ENCODE measurements at regions not wholly inside any gene's neighbourhood (a gene's known extent, or its start where the extent isn't known, plus 50 kb on each side); places are given as distances from the start of the nearest gene placed in this dataset.

DNA sequence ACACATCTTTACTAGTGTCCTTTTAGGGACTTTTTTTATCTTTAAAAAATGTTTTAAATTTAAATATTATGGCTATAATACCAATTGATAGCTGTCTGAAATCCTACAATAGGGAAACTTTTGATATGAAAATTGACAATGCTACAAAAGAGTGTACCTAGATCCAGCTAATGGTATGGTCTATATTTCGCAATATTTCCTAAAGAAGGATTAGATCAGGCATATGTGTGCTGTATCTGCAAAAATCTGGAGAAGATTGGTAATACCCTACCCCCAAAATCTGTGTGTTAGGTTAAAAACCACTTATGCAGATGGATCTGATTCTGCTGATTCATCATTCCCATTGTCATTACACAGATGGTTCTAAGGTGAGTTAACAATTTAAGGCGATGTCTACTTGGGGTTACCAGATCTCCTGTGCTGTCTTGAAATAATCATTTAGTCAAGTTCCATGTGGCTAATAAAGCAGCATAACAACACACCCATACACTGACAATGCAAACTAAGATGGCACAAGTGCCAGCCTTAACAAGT is 137.1 kb downstream of the GASK1B start:
- Mint-ChIP-seq H3K27ac (no peak overlapping the region), H3K4me3 (no peak overlapping the region), H3K9me3 (ENCODE audit: insufficient read depth) (peaks cover 3% of the 10 kb centered on the region), H3K4me1 (no peaks in the 10 kb centered on the region), H3K27me3 (no peaks in the 10 kb centered on the region)
- H3K4me1 ChIP-seq (ENCODE audit: control insufficient read depth in 2 of 2, insufficient read depth in 2 of 2, low read length in 2 of 2): no peaks in the 10 kb centered on the region
- POLR2A ChIA-PET: no interaction called here
- TF ChIP-seq CTCF (IDR thresholded peaks at IDR 0.05) (no peak), EZH2 (IDR thresholded peaks at IDR 0.05; ENCODE audit: borderline replicate concordance, insufficient read depth, low read depth, low read length, poor library complexity, severe bottlenecking) (no peak)
- H3K27me3 ChIP-seq (replicated peaks in 1 of 4; ENCODE audit: control extremely low read depth in 1 of 4, control insufficient read depth in 3 of 4, insufficient read depth in 4 of 4, low read length in 3 of 4): no peaks in the 10 kb centered on the region
- WGBS (ENCODE audit: insufficient coverage): 80% methylated on average over 1 of the region's 2 CpGs
- no peaks in the 10 kb centered on the region for H3K36me3 ChIP-seq (replicated peaks in 1 of 2; ENCODE audit: control extremely low read depth in 1 of 2, control insufficient read depth in 1 of 2, extremely low read depth in 1 of 2, insufficient read depth in 2 of 2, low read length in 1 of 2)
- ATAC-seq (ENCODE audit: low read depth) (no peak), DNase-seq (no peak)
- CTCF ChIA-PET: no interaction called here
- H3K9ac ChIP-seq (ENCODE audit: low read length): no peak overlapping the region
- H2AFZ ChIP-seq (ENCODE audit: insufficient read depth, low read depth, low read length, poor library complexity, severe bottlenecking): no peak overlapping the region
- no peak overlapping the region for H3K4me3 ChIP-seq (ENCODE audit: control extremely low read depth in 1 of 5, extremely low read depth in 1 of 5, insufficient read depth in 1 of 5, low read depth in 2 of 5, low read length in 4 of 5)
- no peaks in the 10 kb centered on the region for H4K20me1 ChIP-seq (ENCODE audit: control insufficient read depth, insufficient read depth, low read length, poor library complexity, severe bottlenecking)
- intact Hi-C loops (cut with micrococcal nuclease): no loop called here
- no peak overlapping the region for H3K27ac ChIP-seq (ENCODE audit: low read length in 2 of 2)
- H3K79me2 ChIP-seq (ENCODE audit: control insufficient read depth, insufficient read depth, low read length): no peaks in the 10 kb centered on the region
- peaks cover 0 to 14% (median 2%) of the 10 kb centered on the region in 3 donors for H3K9me3 ChIP-seq (ENCODE audit: control extremely low read depth in 1 of 3, control insufficient read depth in 2 of 3, insufficient read depth in 1 of 3, low read length in 2 of 3)
- H3K4me2 ChIP-seq (replicated peaks; ENCODE audit: low read depth, low read length, poor library complexity, severe bottlenecking): no peak overlapping the region

DNA sequence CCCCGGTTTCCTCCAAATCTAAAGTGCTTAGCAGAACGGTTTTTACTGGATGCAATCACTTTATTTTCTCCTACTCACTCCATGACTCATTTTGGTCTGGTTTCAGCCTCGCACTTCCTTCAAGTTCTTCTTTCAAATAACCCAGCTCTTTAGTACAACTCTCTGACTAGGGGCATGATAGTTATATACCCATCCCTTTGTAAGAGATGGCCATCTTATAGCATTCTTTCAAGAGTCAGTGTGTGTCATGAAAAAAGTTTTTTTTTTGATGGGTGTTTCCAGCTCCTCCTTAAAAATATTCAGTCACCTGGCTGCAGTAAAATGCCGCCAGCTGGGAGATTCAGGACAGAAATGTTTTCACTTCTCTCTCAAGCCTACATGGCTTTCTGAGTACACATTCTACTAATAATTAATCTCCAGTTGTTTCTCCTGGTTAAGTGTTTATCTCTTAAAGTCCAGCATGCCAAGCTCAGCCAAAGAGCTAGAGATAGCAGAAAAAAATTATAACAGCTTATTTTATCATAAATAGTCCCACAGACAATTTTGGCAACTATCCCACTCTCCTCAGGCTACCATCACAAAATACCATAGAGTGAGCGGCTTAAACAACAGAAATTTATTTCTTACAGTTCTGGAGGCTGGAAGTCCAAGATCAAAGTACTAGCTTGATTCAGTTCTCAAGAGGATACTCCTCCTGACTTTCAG is 139.3 kb downstream of the GASK1B start:
- Mint-ChIP-seq H3K9me3 (ENCODE audit: insufficient read depth) (peaks cover 5% of the 10 kb centered on the region), H3K27ac (no peak overlapping the region), H3K4me3 (no peak overlapping the region), H3K27me3 (no peaks in the 10 kb centered on the region), H3K4me1 (no peaks in the 10 kb centered on the region)
- Histone ChIP-seq H3K4me1 (ENCODE audit: control insufficient read depth in 2 of 2, insufficient read depth in 2 of 2, low read length in 2 of 2) (no peaks in the 10 kb centered on the region), H3K36me3 (replicated peaks in 1 of 2; ENCODE audit: control extremely low read depth in 1 of 2, control insufficient read depth in 1 of 2, extremely low read depth in 1 of 2, insufficient read depth in 2 of 2, low read length in 1 of 2) (no peaks in the 10 kb centered on the region), H4K20me1 (ENCODE audit: control insufficient read depth, insufficient read depth, low read length, poor library complexity, severe bottlenecking) (no peaks in the 10 kb centered on the region), H3K27me3 (replicated peaks in 1 of 4; ENCODE audit: control extremely low read depth in 1 of 4, control insufficient read depth in 3 of 4, insufficient read depth in 4 of 4, low read length in 3 of 4) (no peaks in the 10 kb centered on the region), H3K9ac (ENCODE audit: low read length) (no peak overlapping the region), H3K4me2 (replicated peaks; ENCODE audit: low read depth, low read length, poor library complexity, severe bottlenecking) (no peak overlapping the region), H2AFZ (ENCODE audit: insufficient read depth, low read depth, low read length, poor library complexity, severe bottlenecking) (no peak overlapping the region), H3K79me2 (ENCODE audit: control insufficient read depth, insufficient read depth, low read length) (no peaks in the 10 kb centered on the region), H3K4me3 (ENCODE audit: control extremely low read depth in 1 of 5, extremely low read depth in 1 of 5, insufficient read depth in 1 of 5, low read depth in 2 of 5, low read length in 4 of 5) (no peak overlapping the region), H3K27ac (ENCODE audit: low read length in 2 of 2) (no peak overlapping the region), H3K9me3 (ENCODE audit: control extremely low read depth in 1 of 3, control insufficient read depth in 2 of 3, insufficient read depth in 1 of 3, low read length in 2 of 3) (peaks cover 0 to 14% (median under 1%) of the 10 kb centered on the region in 3 donors)
- intact Hi-C loops (cut with micrococcal nuclease): no loop called here
- 46% methylated on average over 3 of the region's 5 CpGs for WGBS (ENCODE audit: insufficient coverage)
- ChIA-PET POLR2A (no interaction called here), CTCF (no interaction called here)
- DNase-seq (no peak), ATAC-seq (ENCODE audit: low read depth) (no peak)
- TF ChIP-seq CTCF (IDR thresholded peaks at IDR 0.05) (no peak), EZH2 (IDR thresholded peaks at IDR 0.05; ENCODE audit: borderline replicate concordance, insufficient read depth, low read depth, low read length, poor library complexity, severe bottlenecking) (no peak)

All from B cell (primary cell).